Ishikawa (cell line): ENCODE measurements at regions not wholly inside any gene's neighbourhood (a gene's known extent, or its start where the extent isn't known, plus 50 kb on each side); places are given as distances from the start of the nearest gene placed in this dataset.

Source experiments
- CEBPB ChIP-seq: IDR thresholded peaks from 2 replicates; pipeline ENCODE4 v1.6.1; 2012
- CREB1 ChIP-seq: IDR thresholded peaks from 2 replicates; pipeline ENCODE4 v1.6.1; 2012; ENCODE audit warnings: low read depth
- EP300 ChIP-seq: IDR thresholded peaks from 2 replicates; pipeline ENCODE4 v1.6.1; 2012; ENCODE audit warnings: borderline replicate concordance
- MAX ChIP-seq: IDR thresholded peaks from 2 replicates; pipeline ENCODE4 v1.6.1; 2012
- NFIC ChIP-seq: IDR thresholded peaks from 2 replicates; pipeline ENCODE4 v1.6.1; 2012
- RAD21 ChIP-seq: IDR thresholded peaks from 2 replicates; pipeline ENCODE4 v1.6.1; 2012; ENCODE audit warnings: low read depth
- REST ChIP-seq: IDR thresholded peaks from 2 replicates; pipeline ENCODE4 v1.6.1; 2012; ENCODE audit warnings: low read depth, mild to moderate bottlenecking
- TAF1 ChIP-seq: IDR thresholded peaks from 2 replicates; pipeline ENCODE4 v1.6.1; 2012; ENCODE audit warnings: low read depth, mild to moderate bottlenecking
- TCF12 ChIP-seq: IDR thresholded peaks from 2 replicates; pipeline ENCODE4 v1.6.1; 2012; ENCODE audit warnings: low read depth
- TEAD4 ChIP-seq: IDR thresholded peaks from 2 replicates; pipeline ENCODE4 v1.6.1; 2012

- TF ChIP-seq MAX (no peak), CEBPB (no peak), EP300 (no peak), REST (no peak), TAF1 (no peak), NFIC (no peak), RAD21 (no peak), TEAD4 (no peak), TCF12 (no peak), CREB1 (no peak)
These were observed 441.0 kb upstream of the HS3ST5 start for GRCh38 chr6:114783783-114784182.
